HG03135 (cell line): ENCODE measurements at regions not wholly inside any gene's neighbourhood (a gene's known extent, or its start where the extent isn't known, plus 50 kb on each side); places are given as distances from the start of the nearest gene placed in this dataset.

ENCODE experiments used
- ATAC-seq: cut with Tn5 transposase; IDR thresholded peaks from one replicate; pipeline ENCODE4 v1.9.1; 2021; ENCODE audit warnings: mild to moderate bottlenecking, moderate library complexity; ENCODE audit not compliant: unreplicated experiment

GRCh38 chr16:16867973-16868372 lies 489.0 kb downstream of the NPIPA7 start:
- no peak for ATAC-seq

DNA sequence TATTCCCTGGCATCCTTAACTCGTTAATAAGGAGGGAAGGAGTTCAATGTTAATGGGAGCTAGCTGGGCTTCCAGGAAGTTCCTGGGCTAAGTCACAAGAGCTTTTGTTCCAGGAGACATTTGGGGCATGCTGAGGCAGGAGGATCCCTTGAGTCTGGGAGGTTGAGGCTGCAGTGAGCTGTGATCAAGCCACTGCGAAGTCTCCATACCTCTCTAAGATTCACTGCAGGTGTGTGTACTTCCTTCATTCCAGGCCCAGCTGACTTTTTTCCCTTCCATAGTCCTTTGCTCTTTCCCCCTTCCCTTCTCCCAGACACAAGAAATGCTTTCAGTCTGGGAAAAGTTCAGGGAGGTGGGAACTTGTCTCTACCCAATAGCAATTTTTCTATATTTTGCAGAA lies 489.8 kb downstream of the NPIPA7 start:
- ATAC-seq, result no peak

DNA sequence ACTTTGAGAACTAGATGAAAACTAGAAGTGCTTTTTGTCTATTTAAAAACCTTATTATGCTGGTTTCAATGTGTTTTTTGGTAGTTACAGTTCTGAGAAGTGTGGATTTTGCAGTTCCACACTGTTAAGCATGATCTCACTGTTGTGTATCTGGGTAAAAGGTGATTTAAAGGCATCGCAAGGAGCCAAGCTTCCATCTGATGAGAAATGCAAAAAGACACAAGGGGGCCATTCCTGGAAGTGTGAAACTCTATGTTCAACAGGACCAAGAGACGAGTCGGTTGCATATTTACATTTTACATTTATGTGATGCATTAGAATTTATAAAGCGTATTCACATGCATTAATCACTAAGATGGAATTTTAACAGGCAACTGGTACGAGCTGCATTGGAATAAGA lies 490.8 kb downstream of the NPIPA7 start:
- ATAC-seq, result no peak

- no peak for ATAC-seq
Measured at GRCh38 chr16:16871196-16871595, 492.3 kb downstream of the NPIPA7 start.

GRCh38 chr16:16877061-16877460 lies 498.1 kb downstream of the NPIPA7 start:
- no peak for ATAC-seq

DNA sequence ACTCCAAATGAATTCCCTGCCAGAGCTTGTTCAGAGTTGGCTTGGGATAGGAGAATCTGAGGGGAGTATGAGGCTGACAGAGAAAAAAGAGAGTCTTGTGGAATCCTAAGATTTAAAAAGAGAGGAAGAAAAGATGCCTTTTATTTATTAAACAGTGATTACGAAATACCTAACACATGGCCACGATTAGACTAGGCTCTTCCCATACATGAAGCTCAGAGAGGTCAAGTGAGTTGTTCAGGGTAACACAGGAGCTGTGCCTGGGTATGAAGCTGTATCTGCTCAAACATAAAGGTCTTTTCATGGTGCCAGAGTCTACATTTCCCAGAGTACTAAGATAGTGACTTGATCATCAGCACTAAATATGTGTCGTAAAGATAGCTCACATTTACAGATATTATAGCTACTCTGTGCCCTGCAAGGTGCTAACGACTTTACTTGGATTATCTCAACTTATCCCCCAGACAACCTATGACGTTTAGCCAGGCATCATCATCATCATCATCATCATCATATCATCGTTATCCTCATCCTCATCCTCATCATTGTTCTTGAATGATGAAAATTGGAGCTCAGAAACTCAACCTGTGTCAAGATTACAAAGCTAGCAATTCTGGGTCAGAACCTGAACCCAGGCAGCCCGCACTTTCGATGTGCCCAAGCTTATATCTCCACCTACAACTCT lies 500.8 kb downstream of the NPIPA7 start:
- no peak for ATAC-seq

- ATAC-seq, result no peak
Measured at GRCh38 chr16:16881814-16882213, 502.9 kb downstream of the NPIPA7 start.

- ATAC-seq, result no peak
Measured at GRCh38 chr16:16882766-16883165, 503.8 kb downstream of the NPIPA7 start.

- no peak for ATAC-seq
Measured at GRCh38 chr16:16884451-16884850, 505.5 kb downstream of the NPIPA7 start.

DNA sequence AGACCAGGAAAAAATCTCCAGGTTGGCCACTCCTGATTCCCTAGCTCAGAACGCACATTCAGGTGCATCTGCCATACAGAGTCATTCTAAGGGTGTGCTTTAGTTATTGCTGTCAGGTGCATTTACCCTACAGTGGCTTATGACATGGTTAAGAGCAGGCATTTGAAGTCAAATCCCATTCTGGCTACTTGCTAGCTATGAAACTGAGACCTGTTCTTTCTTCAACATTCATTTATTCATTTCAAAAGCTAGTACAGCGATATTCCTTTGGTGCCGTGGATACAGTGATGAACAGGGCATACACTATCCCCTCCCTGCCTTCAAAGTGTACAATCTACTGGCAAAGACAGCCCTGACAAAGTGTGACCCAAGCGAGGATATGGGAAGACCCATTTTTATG lies 508.3 kb downstream of the NPIPA7 start:
- ATAC-seq, result no peak

DNA sequence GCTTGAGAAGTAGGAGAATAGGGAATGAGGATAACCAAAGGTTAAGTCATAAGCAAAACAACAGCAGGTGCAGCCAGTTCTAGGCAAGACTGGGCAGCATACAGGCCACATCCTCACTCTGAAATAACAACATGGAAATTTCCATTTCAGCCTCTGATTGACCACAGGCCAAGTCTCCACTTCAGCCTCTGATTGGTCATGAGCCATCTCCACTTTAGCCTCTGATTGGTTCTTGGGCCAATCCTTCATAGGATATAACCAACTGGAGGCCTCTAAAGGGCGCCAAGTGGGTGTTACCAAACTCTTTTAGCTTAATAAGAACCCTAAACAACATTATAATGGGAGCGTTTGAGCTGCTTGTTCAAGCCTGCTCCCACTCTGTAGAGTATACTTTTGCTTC lies 512.0 kb downstream of the NPIPA7 start:
- ATAC-seq, result no peak

- no peak for ATAC-seq
Measured at GRCh38 chr16:16904601-16905000, 525.7 kb downstream of the NPIPA7 start.

GRCh38 chr16:16905850-16906249 lies 526.9 kb downstream of the NPIPA7 start:
- no peak for ATAC-seq

- no peak for ATAC-seq
Measured at GRCh38 chr16:16907089-16907488, 528.1 kb downstream of the NPIPA7 start.

- no peak for ATAC-seq
Measured at GRCh38 chr16:16908077-16908476, 529.1 kb downstream of the NPIPA7 start.

DNA sequence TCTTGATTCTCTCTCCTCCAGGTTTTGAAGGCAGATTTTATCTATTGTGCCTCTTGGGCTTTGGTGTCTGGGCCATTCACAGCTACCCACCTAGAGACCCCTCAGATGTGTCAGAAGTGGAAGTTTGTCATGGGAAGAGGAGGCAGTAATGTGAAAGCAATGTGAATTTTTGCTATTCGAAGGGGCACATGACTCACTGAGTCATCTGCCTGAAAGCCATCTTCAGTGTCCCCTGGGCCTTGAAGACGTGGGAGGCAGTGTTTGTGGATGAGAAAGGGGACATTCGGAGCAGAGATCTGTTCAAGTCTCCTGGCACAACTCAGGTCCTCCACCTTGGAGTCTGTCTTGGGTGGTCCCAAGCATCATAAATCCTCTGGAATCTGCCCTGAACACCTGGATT lies 530.2 kb downstream of the NPIPA7 start:
- no peak for ATAC-seq

DNA sequence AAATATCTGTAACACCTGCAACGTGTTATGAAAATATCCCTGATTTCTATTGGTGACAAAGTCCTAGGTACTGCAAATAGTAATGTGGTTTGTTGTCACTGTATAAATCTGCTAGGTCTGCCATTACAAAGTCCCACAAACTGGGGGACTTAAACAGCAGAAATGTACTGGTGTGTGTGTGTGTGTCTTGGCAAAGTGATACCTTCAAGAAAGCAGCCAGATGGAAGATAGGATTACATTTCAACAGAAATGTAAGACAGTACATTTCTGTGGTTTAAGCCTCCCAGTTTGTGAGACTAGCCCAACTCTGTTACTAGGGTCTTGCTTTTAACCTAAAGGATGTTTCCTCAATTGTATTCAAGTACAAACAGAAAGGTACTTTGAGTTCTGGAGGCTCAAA lies 531.7 kb downstream of the NPIPA7 start:
- no peak for ATAC-seq

DNA sequence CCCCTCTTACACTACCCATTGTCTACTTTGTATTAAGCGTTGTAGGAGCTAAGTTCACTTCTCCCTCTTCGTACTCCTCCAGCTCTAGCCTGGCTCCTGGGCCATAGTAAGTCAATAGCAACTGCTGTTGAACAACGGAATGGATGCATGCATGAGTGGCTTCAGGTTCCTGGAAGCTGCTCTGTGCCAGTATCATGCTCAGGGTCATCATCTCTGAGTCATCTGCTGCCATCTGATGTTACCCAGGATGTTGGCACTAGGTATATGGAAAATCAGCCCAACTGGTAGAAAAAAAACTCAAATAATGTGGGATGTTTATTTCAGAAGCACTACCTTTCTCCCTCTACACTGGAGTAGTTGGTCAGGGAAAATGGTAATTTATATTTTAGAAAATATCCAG lies 536.8 kb downstream of the NPIPA7 start:
- ATAC-seq, result no peak

DNA sequence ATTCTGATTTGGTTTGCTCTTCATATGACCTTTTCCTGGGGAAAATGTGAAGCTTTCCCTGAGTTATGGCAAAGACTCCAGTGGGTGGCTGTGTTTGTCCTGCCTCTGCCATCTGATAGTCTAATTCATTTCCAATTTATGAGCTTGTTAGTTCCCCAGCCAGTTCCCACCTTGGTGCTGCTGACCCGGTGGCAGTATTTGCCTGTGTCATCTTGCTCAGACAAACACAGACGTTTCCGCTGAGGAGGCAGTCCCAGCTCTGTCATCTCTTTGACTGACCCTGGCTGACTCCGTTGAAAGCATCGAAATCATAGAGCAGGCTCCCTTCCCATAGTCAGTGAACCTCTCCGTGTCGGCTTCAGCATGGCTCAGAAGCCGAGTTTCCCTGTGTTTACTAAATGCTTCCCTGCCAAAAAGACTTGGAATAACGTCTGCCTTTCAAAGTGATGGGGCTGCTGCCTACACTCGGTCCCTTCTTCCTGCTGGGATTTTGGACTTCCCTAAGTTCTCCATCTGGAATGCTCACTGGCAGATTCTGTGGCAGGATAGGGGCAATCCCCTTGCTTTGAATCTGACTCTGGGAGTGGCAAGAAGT lies 538.3 kb downstream of the NPIPA7 start:
- ATAC-seq, result no peak

- ATAC-seq, result no peak
Measured at GRCh38 chr16:16923479-16923878, 544.5 kb downstream of the NPIPA7 start.

DNA sequence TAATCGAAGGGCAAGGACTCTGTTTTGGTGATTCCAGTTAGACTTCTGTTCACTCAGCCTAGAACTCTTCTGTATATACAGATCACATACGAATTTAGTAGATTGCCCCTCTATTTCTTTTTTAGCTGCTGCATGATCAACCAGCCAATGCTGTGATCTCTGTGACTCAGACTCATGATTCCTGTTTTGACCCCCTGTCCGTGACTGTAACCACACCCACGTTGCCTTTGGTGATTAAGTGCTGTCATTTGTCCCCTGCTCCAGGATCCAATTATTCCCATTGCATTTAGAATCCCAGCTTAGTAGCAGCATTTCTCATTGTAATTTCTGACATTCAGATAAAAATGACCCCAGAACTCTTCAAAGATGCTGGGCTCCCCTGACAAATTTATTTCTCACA lies 545.7 kb downstream of the NPIPA7 start:
- no peak for ATAC-seq

DNA sequence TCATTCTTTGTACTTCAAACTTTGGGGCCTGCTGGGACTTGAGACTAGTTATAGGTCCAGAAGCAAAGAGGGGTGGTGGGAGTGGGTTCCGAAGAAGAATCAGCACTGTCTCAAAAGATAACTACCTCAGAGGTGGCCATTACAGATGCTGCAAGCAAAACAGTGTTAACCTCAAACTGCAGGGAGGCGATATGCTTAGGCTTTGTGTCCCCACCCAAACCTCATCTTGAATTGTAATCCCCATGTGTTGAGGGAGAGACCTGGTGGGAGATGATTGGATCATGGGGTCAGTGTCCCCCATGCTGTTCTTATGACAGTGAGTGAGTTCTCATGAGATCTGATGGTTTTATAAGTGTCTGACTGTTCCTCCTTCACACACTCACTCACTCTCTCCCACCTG lies 545.3 kb downstream of the XYLT1 start:
- no peak for ATAC-seq

GRCh38 chr16:16928532-16929109 lies 542.1 kb downstream of the XYLT1 start:
- ATAC-seq, result no peak
